SK-N-SH treated with all-trans-retinoic acid at 6 μM for 48 hours (cell line): ENCODE measurements at regions not wholly inside any gene's neighbourhood (a gene's known extent, or its start where the extent isn't known, plus 50 kb on each side); places are given as distances from the start of the nearest gene placed in this dataset.

Experiments
- ATAC-seq: fragments of 200-7000 bp; cut with Tn5 transposase; 3 replicates; pipeline ENCODE4 v1.9.1; 2020; ENCODE audit warnings: mild to moderate bottlenecking, moderate library complexity
- ARNTL ChIP-seq: fragments of 450-650 bp; formaldehyde crosslinking; IDR thresholded peaks from 2 replicates; pipeline ENCODE4 v1.5.0; 2020; ENCODE audit warnings: low read depth, mild to moderate bottlenecking, moderate library complexity, borderline replicate concordance
- CREB5 ChIP-seq: fragments of 250-450 bp; sonication (Bioruptor Pico); IDR thresholded peaks from 2 replicates; pipeline ENCODE4 v1.5.1; 2020; ENCODE audit warnings: low read depth, mild to moderate bottlenecking, moderate library complexity
- CSDC2 ChIP-seq: fragments of 250-450 bp; sonication (Bioruptor Pico); IDR thresholded peaks from 2 replicates; pipeline ENCODE4 v1.5.0; 2020; ENCODE audit warnings: mild to moderate bottlenecking, moderate library complexity
- CSRNP3 ChIP-seq: fragments of 250-450 bp; sonication (Bioruptor Pico); IDR thresholded peaks from 2 replicates; pipeline ENCODE4 v1.5.1; 2021; ENCODE audit warnings: mild to moderate bottlenecking, moderate library complexity
- ESRRG ChIP-seq: fragments of 250-450 bp; sonication (Bioruptor Pico); IDR thresholded peaks from 2 replicates; pipeline ENCODE4 v1.6.1; 2021; ENCODE audit warnings: mild to moderate bottlenecking
- GLIS3 ChIP-seq: fragments of 250-450 bp; sonication (Bioruptor Pico); IDR thresholded peaks from 2 replicates; pipeline ENCODE4 v1.5.0; 2020; ENCODE audit warnings: mild to moderate bottlenecking, moderate library complexity
- ISL1 ChIP-seq: fragments of 250-450 bp; sonication (Bioruptor Pico); IDR thresholded peaks from 2 replicates; pipeline ENCODE4 v2.1.2; 2022; ENCODE audit warnings: mild to moderate bottlenecking, moderate library complexity
- OSR1 ChIP-seq: fragments of 250-450 bp; sonication (Bioruptor Pico); IDR thresholded peaks from 2 replicates; pipeline ENCODE4 v1.8.0; 2022; ENCODE audit warnings: moderate library complexity, mild to moderate bottlenecking, inconsistent platforms
- PPARA ChIP-seq: fragments of 250-450 bp; sonication (Bioruptor Pico); IDR thresholded peaks from 2 replicates; pipeline ENCODE4 v1.5.0; 2020; ENCODE audit warnings: mild to moderate bottlenecking, borderline replicate concordance
- RARB ChIP-seq: fragments of 250-450 bp; sonication (Bioruptor Pico); IDR thresholded peaks from 2 replicates; pipeline ENCODE4 v1.8.0; 2021; ENCODE audit warnings: mild to moderate bottlenecking, moderate library complexity
- SNAI2 ChIP-seq: fragments of 250-450 bp; sonication (Bioruptor Pico); IDR thresholded peaks from 2 replicates; pipeline ENCODE4 v1.5.0; 2020; ENCODE audit warnings: mild to moderate bottlenecking, moderate library complexity
- TCF4 ChIP-seq: fragments of 250-450 bp; sonication (Bioruptor Pico); IDR thresholded peaks from 2 replicates; pipeline ENCODE4 v1.8.0; 2021; ENCODE audit warnings: mild to moderate bottlenecking, moderate library complexity, borderline replicate concordance
- TOX ChIP-seq: fragments of 250-450 bp; sonication (Bioruptor Pico); IDR thresholded peaks from 2 replicates; pipeline ENCODE4 v1.8.0; 2021; ENCODE audit warnings: mild to moderate bottlenecking, moderate library complexity, borderline replicate concordance
- TSHZ2 ChIP-seq: fragments of 250-450 bp; sonication (Bioruptor Pico); IDR thresholded peaks from 2 replicates; pipeline ENCODE4 v1.5.0; 2020; ENCODE audit warnings: mild to moderate bottlenecking, moderate library complexity
- ZFP3 ChIP-seq: fragments of 250-450 bp; sonication (Bioruptor Pico); IDR thresholded peaks from 2 replicates; pipeline ENCODE4 v1.5.0; 2020; ENCODE audit warnings: mild to moderate bottlenecking, moderate library complexity
- ZFP30 ChIP-seq: fragments of 450-650 bp; formaldehyde crosslinking; IDR thresholded peaks from 2 replicates; pipeline ENCODE4 v1.5.0; 2022; ENCODE audit warnings: mild to moderate bottlenecking, moderate library complexity
- ZNF565 ChIP-seq: fragments of 450-650 bp; formaldehyde crosslinking; conservative IDR thresholded peaks from 2 replicates; pipeline ENCODE4 v1.5.0; 2020; ENCODE audit warnings: low read depth, mild to moderate bottlenecking, moderate library complexity
- ZNF70 ChIP-seq: fragments of 450-650 bp; formaldehyde crosslinking; IDR thresholded peaks from 2 replicates; pipeline ENCODE4 v1.5.0; 2020; ENCODE audit warnings: mild to moderate bottlenecking, moderate library complexity
- ZNF8 ChIP-seq: fragments of 450-650 bp; formaldehyde crosslinking; IDR thresholded peaks from 2 replicates; pipeline ENCODE4 v1.5.0; 2020; ENCODE audit warnings: mild to moderate bottlenecking, moderate library complexity
- TF ChIP-seq, protein P1 (sequence below): fragments of 250-450 bp; sonication (Bioruptor Pico); IDR thresholded peaks from 2 replicates; pipeline ENCODE4 v1.8.0; 2021; ENCODE audit warnings: low read depth, mild to moderate bottlenecking, moderate library complexity, borderline replicate concordance

DNA sequence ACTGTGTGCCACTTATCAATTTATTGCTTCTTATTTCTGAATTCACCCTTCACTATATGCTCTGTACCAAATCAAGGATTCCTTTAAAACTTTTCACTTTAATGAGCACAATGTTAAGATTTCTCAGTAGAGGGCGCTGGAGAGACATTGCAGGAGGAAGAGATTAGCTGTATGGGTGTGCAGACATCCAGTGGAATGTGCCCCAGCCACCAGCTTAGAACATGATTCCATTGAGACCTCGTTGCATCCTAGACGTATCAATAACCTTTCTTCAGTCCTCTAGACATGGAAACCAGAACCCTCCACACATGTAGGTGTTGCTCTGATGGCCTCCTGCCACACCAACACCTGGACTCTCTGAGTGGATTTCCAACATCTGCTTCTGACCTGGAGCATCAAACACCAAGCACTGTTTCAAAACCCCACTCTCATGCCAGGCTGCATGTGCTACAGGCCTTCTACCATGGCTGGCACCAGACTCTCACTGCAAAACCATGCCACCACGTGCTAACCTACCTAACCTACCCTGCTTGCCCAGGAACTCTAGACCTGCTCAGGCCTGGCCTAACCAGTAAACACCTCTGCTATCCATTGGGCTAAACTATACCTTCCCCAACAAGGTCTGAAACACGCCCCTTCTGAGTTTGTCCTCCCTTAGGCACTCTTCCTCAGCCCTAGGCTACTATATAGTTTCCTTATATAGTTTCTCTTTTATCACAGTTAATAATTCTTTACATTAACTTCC is 633.2 kb upstream of the PKDCC start:
- ATAC-seq, result peak; percentile 71
- no peak for TF ChIP-seq CSRNP3 (CRISPR knock-in tag)
- no peak for TF ChIP-seq ZFP30
- TF ChIP-seq ZFP3 (CRISPR knock-in tag), result no peak
- TF ChIP-seq, protein P1, sequence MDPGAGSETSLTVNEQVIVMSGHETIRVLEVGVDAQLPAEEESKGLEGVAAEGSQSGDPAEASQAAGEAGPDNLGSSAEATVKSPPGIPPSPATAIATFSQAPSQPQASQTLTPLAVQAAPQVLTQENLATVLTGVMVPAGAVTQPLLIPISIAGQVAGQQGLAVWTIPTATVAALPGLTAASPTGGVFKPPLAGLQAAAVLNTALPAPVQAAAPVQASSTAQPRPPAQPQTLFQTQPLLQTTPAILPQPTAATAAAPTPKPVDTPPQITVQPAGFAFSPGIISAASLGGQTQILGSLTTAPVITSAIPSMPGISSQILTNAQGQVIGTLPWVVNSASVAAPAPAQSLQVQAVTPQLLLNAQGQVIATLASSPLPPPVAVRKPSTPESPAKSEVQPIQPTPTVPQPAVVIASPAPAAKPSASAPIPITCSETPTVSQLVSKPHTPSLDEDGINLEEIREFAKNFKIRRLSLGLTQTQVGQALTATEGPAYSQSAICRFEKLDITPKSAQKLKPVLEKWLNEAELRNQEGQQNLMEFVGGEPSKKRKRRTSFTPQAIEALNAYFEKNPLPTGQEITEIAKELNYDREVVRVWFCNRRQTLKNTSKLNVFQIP (CRISPR knock-in tag), result no peak
- TF ChIP-seq ARNTL (CRISPR knock-in tag), result no peak
- TF ChIP-seq TOX (CRISPR knock-in tag), result no peak
- TF ChIP-seq RARB (CRISPR knock-in tag), result no peak
- TF ChIP-seq ISL1 (CRISPR knock-in tag), result no peak
- no peak for TF ChIP-seq CREB5 (CRISPR knock-in tag)
- no peak for TF ChIP-seq OSR1 (CRISPR knock-in tag)
- TF ChIP-seq ZNF70 (CRISPR knock-in tag), result no peak
- TF ChIP-seq, all 23 proteins: peak for 0

DNA sequence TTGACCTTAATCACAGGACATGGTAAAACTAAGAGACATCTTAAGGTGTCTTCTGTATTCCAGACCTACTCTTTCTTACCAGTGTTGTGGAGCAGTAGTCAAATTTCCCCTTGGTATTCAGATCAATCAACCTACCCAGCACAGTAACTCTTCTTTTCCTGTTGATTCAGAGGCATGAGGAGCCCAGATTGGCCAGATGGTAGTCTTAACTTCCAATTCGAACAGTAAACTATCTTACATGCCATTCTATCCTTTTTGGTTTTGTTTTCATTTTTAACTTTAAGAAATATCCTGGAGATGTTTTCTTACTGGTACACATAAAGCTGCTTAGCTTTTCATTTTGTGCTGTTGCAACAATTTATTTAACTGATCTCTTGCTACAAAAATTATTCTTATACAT is 630.3 kb upstream of the PKDCC start:
- TF ChIP-seq ISL1 (CRISPR knock-in tag), result no peak
- TF ChIP-seq, all 23 proteins: peak for 0
- no peak for ATAC-seq

DNA sequence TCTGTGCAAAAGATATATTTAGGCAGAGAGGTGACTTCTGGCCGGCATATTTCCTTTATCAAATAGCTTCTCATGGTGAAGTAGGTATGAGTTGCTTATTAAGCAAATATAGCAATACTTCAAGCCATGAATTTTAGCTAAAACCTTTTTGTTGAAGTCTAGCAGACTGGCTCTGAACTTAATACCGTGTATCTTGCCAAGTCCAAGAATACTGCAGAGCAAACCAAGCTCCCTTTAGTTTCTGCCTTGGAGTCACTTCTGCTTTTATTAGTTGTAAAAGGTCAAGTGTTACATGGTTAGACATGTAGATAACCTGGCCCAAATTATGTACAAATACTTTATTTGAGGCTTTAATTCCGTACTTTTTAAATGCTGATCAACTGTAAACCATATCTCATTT is 627.6 kb upstream of the PKDCC start:
- TF ChIP-seq GLIS3 (CRISPR knock-in tag) (no peak), ZNF70 (CRISPR knock-in tag) (no peak), CSRNP3 (CRISPR knock-in tag) (no peak), ZFP30 (no peak), ARNTL (CRISPR knock-in tag) (no peak), SNAI2 (no peak), ZNF565 (CRISPR knock-in tag) (no peak), TOX (CRISPR knock-in tag) (no peak), CSDC2 (CRISPR knock-in tag) (no peak), ESRRG (CRISPR knock-in tag) (no peak), CREB5 (CRISPR knock-in tag) (no peak), TSHZ2 (CRISPR knock-in tag) (no peak), RARB (CRISPR knock-in tag) (no peak), PPARA (CRISPR knock-in tag) (no peak), ISL1 (CRISPR knock-in tag) (no peak), TCF4 (CRISPR knock-in tag) (no peak), ZNF8 (CRISPR knock-in tag) (no peak)
- ATAC-seq, result no peak
